Gastroesophageal sphincter (tissue), 3 donors: ENCODE measurements at regions not wholly inside any gene's neighbourhood (a gene's known extent, or its start where the extent isn't known, plus 50 kb on each side); places are given as distances from the start of the nearest gene placed in this dataset.

Source experiments
- CTCF ChIP-seq, 4 experiments: fragments of 200-600 bp in 2 of 4; fragments of 450-650 bp in 2 of 4; sonication (generic) in 1 of 4; IDR thresholded peaks; one replicate each; pipeline ENCODE4 v1.5.1; 2017 to 2019; ENCODE audit warnings: antibody characterized with exemption in 4 of 4, mild to moderate bottlenecking in 2 of 4, moderate library complexity in 2 of 4
- POLR2AphosphoS5 ChIP-seq: sonication (generic); formaldehyde crosslinking; IDR thresholded peaks from one replicate; pipeline ENCODE4 v1.6.1; 2017; ENCODE audit warnings: antibody characterized with exemption

GRCh38 chr6:153405931-153406330, 274.8 kb upstream of the RGS17 start:
- TF ChIP-seq CTCF (IDR thresholded peaks at IDR 0.05) (no peak), POLR2AphosphoS5 (no peak)
